ENCODE measurements at regions not wholly inside any gene's neighbourhood (a gene's known extent, or its start where the extent isn't known, plus 50 kb on each side); places are given as distances from the start of the nearest gene placed in this dataset.
"Not testable (repeated sequence)": the region's sequence is repeated elsewhere in the genome, so short reads cannot be mapped to it uniquely, and the experiment has no call there.

- Mint-ChIP-seq H3K9me3 (no peaks in the 10 kb centered on the region), H3K27me3 (peaks cover 13% of the 10 kb centered on the region), H3K4me3 (no peak overlapping the region), H3K36me3 (ENCODE audit: low read depth) (no peaks in the 10 kb centered on the region), H3K27ac (no peak overlapping the region), H3K4me1 (no peaks in the 10 kb centered on the region)
- ATAC-seq (ENCODE audit: low read depth) (no peak), DNase-seq (no peak)
- no peak for TF ChIP-seq CTCF (IDR thresholded peaks at IDR 0.05)
- ChIA-PET POLR2A (no interaction called here), CTCF (no interaction called here)
- intact Hi-C loops (cut with micrococcal nuclease): no loop called here
These were observed 84.9 kb upstream of the NRN1 start for GRCh38 chr6:6091608-6092002.

- ATAC-seq (ENCODE audit: low read depth): no peak
- Mint-ChIP-seq H3K27me3 (peaks cover 13% of the 10 kb centered on the region), H3K27ac (no peak overlapping the region), H3K36me3 (ENCODE audit: low read depth) (no peaks in the 10 kb centered on the region), H3K4me1 (no peaks in the 10 kb centered on the region), H3K9me3 (no peaks in the 10 kb centered on the region), H3K4me3 (no peak overlapping the region)
- ChIA-PET CTCF (no interaction called here), POLR2A (no interaction called here)
- intact Hi-C loops (cut with micrococcal nuclease): no loop called here
- no peak for TF ChIP-seq CTCF (IDR thresholded peaks at IDR 0.05)
- no peak for DNase-seq
These were observed 84.3 kb upstream of the NRN1 start for GRCh38 chr6:6090861-6091607.

- CTCF ChIA-PET: no interaction called here
- ATAC-seq (ENCODE audit: low read depth) (no peak), DNase-seq (no peak)
- Mint-ChIP-seq H3K4me3 (no peak overlapping the region), H3K36me3 (ENCODE audit: low read depth) (no peaks in the 10 kb centered on the region), H3K27ac (no peak overlapping the region), H3K9me3 (peaks cover 16% of the 10 kb centered on the region), H3K27me3 (peaks cover 13% of the 10 kb centered on the region), H3K4me1 (no peaks in the 10 kb centered on the region)
- TF ChIP-seq CTCF (IDR thresholded peaks at IDR 0.05): no peak
- POLR2A ChIA-PET: no interaction called here
- intact Hi-C loops (cut with micrococcal nuclease): no loop called here
These were observed 79.4 kb upstream of the NRN1 start for GRCh38 chr6:6085928-6086668.

GRCh38 chr6:6080975-6081374 lies 74.2 kb upstream of the NRN1 start:
- POLR2A ChIA-PET: no interaction called here
- H3K36me3 Mint-ChIP-seq (ENCODE audit: low read depth): no peaks in the 10 kb centered on the region
- no peak overlapping the region for H3K27ac Mint-ChIP-seq
- H3K27me3 Mint-ChIP-seq: peaks cover 16% of the 10 kb centered on the region
- H3K9me3 Mint-ChIP-seq: peaks cover 16% of the 10 kb centered on the region
- intact Hi-C loops (cut with micrococcal nuclease): no loop called here
- TF ChIP-seq CTCF (IDR thresholded peaks at IDR 0.05): no peak
- no peak for DNase-seq
- CTCF ChIA-PET: no interaction called here
- H3K4me3 Mint-ChIP-seq: no peak overlapping the region
- no peaks in the 10 kb centered on the region for H3K4me1 Mint-ChIP-seq
- ATAC-seq (ENCODE audit: low read depth): no peak

GRCh38 chr6:6074190-6074589 lies 67.5 kb upstream of the NRN1 start:
- H3K4me3 Mint-ChIP-seq: no peak overlapping the region
- intact Hi-C loops (cut with micrococcal nuclease): no loop called here
- DNase-seq: no peak
- CTCF ChIA-PET: no interaction called here
- no peak for ATAC-seq (ENCODE audit: low read depth)
- no peak for TF ChIP-seq CTCF (IDR thresholded peaks at IDR 0.05)
- H3K27me3 Mint-ChIP-seq: peaks cover 53% of the 10 kb centered on the region
- H3K27ac Mint-ChIP-seq: no peak overlapping the region
- no peaks in the 10 kb centered on the region for H3K4me1 Mint-ChIP-seq
- no peaks in the 10 kb centered on the region for H3K9me3 Mint-ChIP-seq
- POLR2A ChIA-PET: no interaction called here
- no peaks in the 10 kb centered on the region for H3K36me3 Mint-ChIP-seq (ENCODE audit: low read depth)

DNA sequence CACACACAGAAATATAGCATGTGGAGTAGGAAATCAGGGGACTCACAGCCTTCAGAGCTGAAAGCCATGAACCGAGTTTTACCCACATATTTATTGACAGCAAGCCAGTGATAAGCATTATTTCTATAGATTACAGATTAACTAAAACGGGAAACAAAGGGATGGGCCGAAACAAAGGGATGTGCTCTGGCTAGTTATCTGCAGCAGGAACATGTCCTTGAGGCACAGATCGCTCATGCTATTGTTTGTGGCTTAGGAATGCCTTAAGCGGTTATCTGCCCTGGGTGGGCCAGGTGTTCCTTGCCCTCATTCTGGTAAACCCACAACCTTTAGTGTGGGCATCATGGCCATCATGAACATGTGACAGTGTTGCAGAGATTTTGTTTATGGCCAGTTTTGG lies 61.4 kb upstream of the NRN1 start:
- H3K4me3 Mint-ChIP-seq; intact Hi-C loops (cut with micrococcal nuclease); POLR2A ChIA-PET; DNase-seq; ATAC-seq (ENCODE audit: low read depth); H3K9me3 Mint-ChIP-seq; H3K27ac Mint-ChIP-seq; CTCF ChIA-PET; H3K36me3 Mint-ChIP-seq (ENCODE audit: low read depth); H3K4me1 Mint-ChIP-seq: not testable (repeated sequence)
- H3K27me3 Mint-ChIP-seq: peaks cover 44% of the 10 kb centered on the region
